K562 (cell line): ENCODE measurements at regions not wholly inside any gene's neighbourhood (a gene's known extent, or its start where the extent isn't known, plus 50 kb on each side); places are given as distances from the start of the nearest gene placed in this dataset.
A peak's percentile ranks its signal among the peaks of the same experiment; 100 is the strongest.

Experiments
- ATAC-seq: fragments of 200-7000 bp; cut with Tn5 transposase; 3 replicates; pipeline ENCODE4 v1.9.1; 2020; ENCODE audit warnings: moderate library complexity
- BruUV-seq: library from RNA; stranded (reverse); fragments of 400-500 nt; replicated peaks from 2 replicates; lab custom pipeline; 2021; lab: Mats Ljungman, UMichigan
- CTCF ChIA-PET: fragments of 300-600 bp; formaldehyde crosslinking; extraction: SDS; loops from one replicate; lab custom pipeline; 2021; ENCODE audit warnings: low intra/inter-chr PET ratio; lab: Yijun Ruan, JAX
- POLR2A ChIA-PET: fragments of 300-600, 350-650 bp; sonication (Branson Sonifier 250); formaldehyde crosslinking; extraction: SDS; loops from one replicate; lab custom pipeline; 2021; ENCODE audit warnings: antibody characterized with exemption, inconsistent platforms; lab: Yijun Ruan, JAX
- DNase-seq, 4 experiments: peaks; one replicate each; pipeline versions ENCODE4 v3.0.0 to v3.0.0-alpha.2; 2011 to 2018; ENCODE audit warnings: low spot score in 3 of 4, mixed read lengths in 3 of 4; ENCODE audit errors: extremely low read depth in 1 of 4
- FAIRE-seq: peaks from 2 replicates; lab custom pipeline; 2011; peaks lifted over from hg19 to GRCh38; lab: Jason Lieb, UNC
- H2AFZ ChIP-seq: 2 replicates; pipeline ENCODE4 v1.6.0; 2011; ENCODE audit warnings: low read depth, low read length, control low read depth, inconsistent platforms
- H3K27ac ChIP-seq: fragments of 200-600 bp; 3 replicates; pipeline ENCODE4 v1.8.0; 2011; ENCODE audit warnings: low read depth, mild to moderate bottlenecking, control low read depth, inconsistent platforms, low read length, moderate library complexity, mixed read lengths; ENCODE audit errors: extremely low read depth
- H3K27me3 ChIP-seq, 2 experiments: fragments of 300-600 bp in 1 of 2; 2 replicates in 1 of 2; 3 replicates in 1 of 2; pipeline versions ENCODE4 v1.6.0 to v1.8.0; 2011; ENCODE audit warnings: inconsistent platforms in 2 of 2, low read length in 2 of 2, mild to moderate bottlenecking in 1 of 2, mixed read lengths in 1 of 2, moderate library complexity in 1 of 2; ENCODE audit not compliant: control insufficient read depth in 2 of 2, insufficient read depth in 2 of 2
- H3K36me3 ChIP-seq: fragments of 300-600 bp; 3 replicates; pipeline ENCODE4 v1.8.0; 2011; ENCODE audit warnings: mild to moderate bottlenecking, low read length, inconsistent platforms; ENCODE audit not compliant: control insufficient read depth, insufficient read depth
- H3K4me1 ChIP-seq, 2 experiments: fragments of 200-600 bp in 1 of 2; replicated peaks in 1 of 2; 2 replicates in 1 of 2; 3 replicates in 1 of 2; pipeline versions ENCODE4 v1.5.1 to v1.8.0; 2011; ENCODE audit warnings: inconsistent platforms in 2 of 2, low read length in 2 of 2, mild to moderate bottlenecking in 1 of 2, mixed read lengths in 1 of 2, moderate library complexity in 1 of 2; ENCODE audit not compliant: control insufficient read depth in 2 of 2, insufficient read depth in 2 of 2
- H3K4me2 ChIP-seq: 2 replicates; pipeline ENCODE4 v1.6.1; 2011; ENCODE audit warnings: low read length, control low read depth, inconsistent platforms, mixed read lengths; ENCODE audit not compliant: insufficient read depth
- H3K4me3 ChIP-seq: fragments of 200-600 bp; sonication (generic), shearing (Covaris generic); 2 replicates; pipeline ENCODE4 v1.5.1; 2016; ENCODE audit warnings: control low read depth, inconsistent platforms
- H3K79me2 ChIP-seq: fragments of 200-600 bp; 3 replicates; pipeline ENCODE4 v1.8.0; 2011; ENCODE audit warnings: low read length, inconsistent platforms; ENCODE audit not compliant: control insufficient read depth, insufficient read depth
- H3K9ac ChIP-seq, 2 experiments: 2 replicates each; pipeline versions ENCODE4 v1.6.0 to v1.6.1; 2011; ENCODE audit warnings: low read depth in 2 of 2, low read length in 2 of 2, control low read depth in 1 of 2, inconsistent platforms in 1 of 2, mild to moderate bottlenecking in 1 of 2, mixed read lengths in 1 of 2; ENCODE audit not compliant: insufficient read depth in 1 of 2
- H3K9me1 ChIP-seq: one replicate; pipeline ENCODE4 v1.6.0; 2011; ENCODE audit warnings: inconsistent platforms, mild to moderate bottlenecking, low read length, moderate library complexity; ENCODE audit not compliant: control insufficient read depth, insufficient read depth
- H3K9me3 ChIP-seq: replicated peaks from 2 replicates; pipeline ENCODE4 v1.5.1; 2011; ENCODE audit warnings: low read depth, low read length, inconsistent platforms; ENCODE audit not compliant: control insufficient read depth, insufficient read depth
- H4K20me1 ChIP-seq: replicated peaks from 2 replicates; pipeline ENCODE4 v1.6.1; 2011; ENCODE audit warnings: low read length, inconsistent platforms, mixed read lengths; ENCODE audit not compliant: control insufficient read depth, insufficient read depth
- C11orf30 ChIP-seq: fragments of 450-650 bp; IDR thresholded peaks from 2 replicates; pipeline ENCODE4 v1.6.1; 2016; ENCODE audit warnings: low read depth, mild to moderate bottlenecking
- CBX3 ChIP-seq, 2 experiments: IDR thresholded peaks; 1 replicate in 1 of 2; 2 replicates in 1 of 2; pipeline ENCODE4 v1.6.1; 2012; ENCODE audit warnings: inconsistent platforms in 2 of 2, low read length in 2 of 2, borderline replicate concordance in 1 of 2, control low read depth in 1 of 2
- CBX5 ChIP-seq: IDR thresholded peaks from 2 replicates; pipeline ENCODE4 v1.6.1; 2014; ENCODE audit warnings: low read depth, borderline replicate concordance
- CTBP1 ChIP-seq: fragments of 450-650 bp; IDR thresholded peaks from 2 replicates; pipeline ENCODE4 v1.6.1; 2016; ENCODE audit warnings: borderline replicate concordance
- EP300 ChIP-seq: IDR thresholded peaks from 2 replicates; pipeline ENCODE4 v1.6.1; 2012; ENCODE audit warnings: low read length, improper control_type of control experiment
- FOXA3 ChIP-seq, 2 experiments: fragments of 450-650 bp in 1 of 2; sonication (generic) in 1 of 2; formaldehyde crosslinking; IDR thresholded peaks in 1 of 2; conservative IDR thresholded peaks in 1 of 2; 2 replicates each; pipeline versions ENCODE4 v1.4.0 to v1.8.0; 2020 to 2022; ENCODE audit warnings: mild to moderate bottlenecking in 2 of 2, missing genetic modification reagents in 1 of 2
- FOXJ3 ChIP-seq: sonication (generic); formaldehyde crosslinking; IDR thresholded peaks from 2 replicates; pipeline ENCODE4 v1.4.0; 2020; ENCODE audit warnings: mild to moderate bottlenecking, missing genetic modification reagents
- MBD1 ChIP-seq: fragments of 250-450 bp; sonication (Bioruptor Pico); IDR thresholded peaks from 2 replicates; pipeline ENCODE4 v1.8.0; 2022; ENCODE audit warnings: inconsistent platforms
- NCOA6 ChIP-seq: fragments of 450-650 bp; IDR thresholded peaks from 2 replicates; pipeline ENCODE4 v1.6.1; 2017; ENCODE audit warnings: mild to moderate bottlenecking
- NFRKB ChIP-seq: fragments of 450-650 bp; IDR thresholded peaks from 2 replicates; pipeline ENCODE4 v1.6.1; 2016; ENCODE audit warnings: low read depth
- NR4A1 ChIP-seq, 2 experiments: fragments of 250-450 bp in 1 of 2; fragments of 450-650 bp in 1 of 2; sonication (Bioruptor Pico) in 1 of 2; IDR thresholded peaks; 2 replicates each; pipeline versions ENCODE4 v1.4.0 to v1.6.1; 2016 to 2020; ENCODE audit warnings: mild to moderate bottlenecking in 2 of 2, missing compliant biosample characterization in 1 of 2, missing genetic modification characterization in 1 of 2, moderate library complexity in 1 of 2
- NRF1 ChIP-seq, 2 experiments: fragments of 450-650 bp; IDR thresholded peaks in 1 of 2; conservative IDR thresholded peaks in 1 of 2; 2 replicates each; pipeline ENCODE4 v1.6.1; 2014; ENCODE audit warnings: mild to moderate bottlenecking in 2 of 2
- POU5F1 ChIP-seq: fragments of 150-350 bp; IDR thresholded peaks from 2 replicates; pipeline ENCODE4 v1.6.1; 2014; ENCODE audit warnings: borderline replicate concordance, low read length, low read depth, mild to moderate bottlenecking; ENCODE audit not compliant: partially characterized antibody
- TCF7 ChIP-seq: sonication (generic); IDR thresholded peaks from 2 replicates; pipeline ENCODE4 v1.6.1; 2016; ENCODE audit warnings: antibody characterized with exemption, borderline replicate concordance
- TFAM ChIP-seq: fragments of 250-450 bp; sonication (Bioruptor Pico); conservative IDR thresholded peaks from 2 replicates; pipeline ENCODE4 v1.5.0; 2021; ENCODE audit warnings: mild to moderate bottlenecking, moderate library complexity
- TRIM28 ChIP-seq: fragments of 450-650 bp; IDR thresholded peaks from 2 replicates; pipeline ENCODE4 v1.6.1; 2017
- ZNF586 ChIP-seq: fragments of 450-650 bp; formaldehyde crosslinking; conservative IDR thresholded peaks from 2 replicates; pipeline ENCODE4 v1.4.0; 2020; ENCODE audit warnings: mild to moderate bottlenecking, moderate library complexity
- WGBS: fragments of 100-300 bp; shearing (Covaris generic); methylation state at CpG from one replicate; pipeline ENCODE4 v1.1.6; 2016; ENCODE audit warnings: low coverage, mixed read lengths; ENCODE audit not compliant: insufficient coverage; ENCODE audit errors: missing lambda C conversion rate; 5-methylcytosine and 5-hydroxymethylcytosine counted together
- in situ Hi-C: fragments of 300-500 bp; cut with MboI; formaldehyde crosslinking; loops from 4 replicates; pipeline ENCODE4 v1.15.0; 2018; ENCODE audit warnings: inconsistent platforms, mixed read lengths
- intact Hi-C: fragments of 100-400 bp; cut with micrococcal nuclease; formaldehyde crosslinking; loops from 2 replicates; pipeline ENCODE4 v1.14.2; 2022
- TF ChIP-seq, protein P1 (sequence below): fragments of 200-400 bp; formaldehyde crosslinking; IDR thresholded peaks from 2 replicates; pipeline ENCODE4 v1.6.1; 2017; ENCODE audit warnings: mild to moderate bottlenecking, low read depth, low read length, moderate library complexity

DNA sequence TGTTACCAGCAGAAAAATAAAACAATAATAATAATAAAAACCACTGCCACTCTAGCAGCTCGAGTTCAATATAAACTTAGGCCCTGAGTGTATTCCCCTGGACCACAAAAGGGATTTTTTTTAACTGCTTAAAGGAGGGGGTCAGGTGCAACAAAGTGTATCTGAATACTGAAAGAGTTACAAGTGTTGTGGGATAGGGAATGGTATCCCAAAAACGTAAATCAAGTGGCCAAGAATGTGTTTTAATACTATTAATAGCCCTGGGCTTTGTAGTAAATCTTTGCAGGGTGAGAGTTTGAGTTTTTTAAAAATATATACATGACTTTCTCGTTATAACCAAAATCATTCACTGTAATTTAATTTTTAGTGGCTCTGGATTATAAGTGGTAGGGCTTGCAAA, 860.1 kb upstream of the INTU start (continued):
- TF ChIP-seq CTBP1 (no peak), TCF7 (no peak), POU5F1 (no peak)

DNA sequence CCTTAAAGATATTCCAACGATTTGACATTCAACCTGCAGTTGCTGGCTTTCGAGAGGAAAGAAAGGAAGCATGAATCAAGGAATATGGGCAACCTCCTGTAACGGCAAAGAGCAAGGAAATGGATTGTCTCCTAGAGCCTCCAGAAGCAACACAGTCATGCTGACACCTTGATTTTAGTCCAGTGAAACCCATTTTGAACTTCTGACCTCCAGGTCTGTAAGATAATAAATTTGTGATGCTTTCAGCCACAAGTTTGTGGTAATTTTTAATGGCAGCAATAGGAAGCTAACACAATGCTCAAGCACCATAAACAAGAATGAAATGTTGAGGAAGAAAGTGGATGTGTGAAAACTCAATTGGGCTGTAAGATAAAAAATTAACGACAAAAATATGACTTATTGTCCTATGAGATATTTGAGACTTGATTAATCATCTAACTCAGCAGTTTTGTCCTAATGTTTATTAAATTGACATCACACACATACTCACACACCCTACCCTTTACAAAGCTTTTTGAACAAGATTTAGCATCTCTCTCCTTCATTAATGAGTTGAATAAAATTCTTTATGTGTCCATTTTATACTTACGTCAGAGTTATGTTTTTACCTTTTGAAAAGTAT, 857.2 kb upstream of the INTU start:
- ChIA-PET CTCF (no interaction called here), POLR2A (interaction anchor here (1.6 kb wide), 1 partner anchor 9 kb away, joined by 3 read pairs; no protein-coding TSS in a partner anchor)
- FAIRE-seq, result peak; percentile 83
- peak overlapping the region; percentile 11 to 82; a peak in 3 of 4 replicates for H3K9ac ChIP-seq
- H3K27me3 ChIP-seq, result no peaks in the 10 kb centered on the region
- peak in 1 of 4 experiments; percentile 77 for DNase-seq
- ATAC-seq, result peak; percentile 53
- intact Hi-C loops, result loop anchor here (1.0 to 2.0 kb wide), 2 partner anchors 40 to 179 kb away; no protein-coding TSS in a partner anchor
- peak overlapping the region; percentile 90 for H3K27ac ChIP-seq
- peak overlapping the region; percentile 61 for H3K4me2 ChIP-seq
- peaks cover 7 to 14% of the 10 kb centered on the region in 2 experiments for H3K4me1 ChIP-seq
- peak overlapping the region; percentile 23; the same call in 1 of the 2 replicates for H2AFZ ChIP-seq
- in situ Hi-C loops, result no loop called here
- no peaks in the 10 kb centered on the region for H3K9me1 ChIP-seq
- H4K20me1 ChIP-seq, result no peaks in the 10 kb centered on the region
- H3K9me3 ChIP-seq, result no peaks in the 10 kb centered on the region; the same call in 1 of the 2 replicates
- H3K79me2 ChIP-seq, result peaks cover 74% of the 10 kb centered on the region
- H3K4me3 ChIP-seq, result peak overlapping the region; percentile 32
- 1% methylated on average over 5 of the region's 5 CpGs for WGBS
- H3K36me3 ChIP-seq, result peaks cover 7% of the 10 kb centered on the region; the same call in 1 of the 3 replicates
- BruUV-seq, result no TSS peak
- TF ChIP-seq, protein P1, sequence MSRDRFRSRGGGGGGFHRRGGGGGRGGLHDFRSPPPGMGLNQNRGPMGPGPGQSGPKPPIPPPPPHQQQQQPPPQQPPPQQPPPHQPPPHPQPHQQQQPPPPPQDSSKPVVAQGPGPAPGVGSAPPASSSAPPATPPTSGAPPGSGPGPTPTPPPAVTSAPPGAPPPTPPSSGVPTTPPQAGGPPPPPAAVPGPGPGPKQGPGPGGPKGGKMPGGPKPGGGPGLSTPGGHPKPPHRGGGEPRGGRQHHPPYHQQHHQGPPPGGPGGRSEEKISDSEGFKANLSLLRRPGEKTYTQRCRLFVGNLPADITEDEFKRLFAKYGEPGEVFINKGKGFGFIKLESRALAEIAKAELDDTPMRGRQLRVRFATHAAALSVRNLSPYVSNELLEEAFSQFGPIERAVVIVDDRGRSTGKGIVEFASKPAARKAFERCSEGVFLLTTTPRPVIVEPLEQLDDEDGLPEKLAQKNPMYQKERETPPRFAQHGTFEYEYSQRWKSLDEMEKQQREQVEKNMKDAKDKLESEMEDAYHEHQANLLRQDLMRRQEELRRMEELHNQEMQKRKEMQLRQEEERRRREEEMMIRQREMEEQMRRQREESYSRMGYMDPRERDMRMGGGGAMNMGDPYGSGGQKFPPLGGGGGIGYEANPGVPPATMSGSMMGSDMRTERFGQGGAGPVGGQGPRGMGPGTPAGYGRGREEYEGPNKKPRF, result no peak
- TF ChIP-seq CBX3 (IDR thresholded peaks at IDR 0.05; ENCODE audit: borderline replicate concordance in 1 of 2, low read length in 2 of 2), result no peak
- TF ChIP-seq FOXA3 (CRISPR knock-in tag; conservative IDR thresholded peaks at IDR 0.05 in 1 of 2, IDR thresholded peaks at IDR 0.05 in 1 of 2), result no peak
- TF ChIP-seq ZNF586 (CRISPR knock-in tag), result no peak
- no peak for TF ChIP-seq NCOA6
- peak; percentile 73; the same call in 1 of the 2 replicates for TF ChIP-seq EP300
- peak; percentile 33; the same call in 1 of the 2 replicates for TF ChIP-seq NFRKB
- TF ChIP-seq MBD1 (CRISPR knock-in tag), result no peak
- no peak for TF ChIP-seq NR4A1 (CRISPR knock-in tag; IDR thresholded peaks at IDR 0.05)
- 0 out of 2 replicates have a peak, but pooled peaks have one; percentile 43 for TF ChIP-seq NR4A1 (tag; IDR thresholded peaks at IDR 0.05)
- no peak for TF ChIP-seq FOXJ3 (CRISPR knock-in tag)
- TF ChIP-seq TRIM28, result no peak
- TF ChIP-seq NRF1 (conservative IDR thresholded peaks at IDR 0.05 in 1 of 2, IDR thresholded peaks at IDR 0.05 in 1 of 2), result no peak
- TF ChIP-seq CBX5, result no peak
- no peak for TF ChIP-seq TFAM (CRISPR knock-in tag)
- TF ChIP-seq C11orf30, result peak; percentile 88
